ENCODE measurements at regions not wholly inside any gene's neighbourhood (a gene's known extent, or its start where the extent isn't known, plus 50 kb on each side); places are given as distances from the start of the nearest gene placed in this dataset.
A peak's percentile ranks its signal among the peaks of the same experiment; 100 is the strongest.

DNA sequence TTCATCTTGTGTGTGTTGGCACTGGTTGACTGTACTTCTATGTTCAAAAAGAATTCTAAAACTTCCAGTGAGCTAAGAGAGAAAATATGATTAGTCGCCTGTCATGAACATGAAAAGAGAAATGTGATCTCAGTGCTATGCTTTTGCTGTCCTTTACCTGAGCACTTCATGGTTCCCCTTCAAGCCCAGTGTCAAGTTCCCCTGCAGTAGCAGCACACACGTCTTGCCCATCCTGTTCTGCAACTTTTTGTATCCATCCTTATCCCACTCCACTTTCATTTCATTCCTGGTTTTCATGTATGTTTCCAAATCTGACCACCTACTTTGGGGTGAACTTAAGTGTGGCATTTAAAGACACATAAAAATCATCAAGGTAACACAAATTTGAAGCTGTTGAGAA lies 848.0 kb upstream of the USP15 start:
- Histone ChIP-seq H3K27ac (ENCODE audit: poor library complexity, severe bottlenecking) (no peak overlapping the region), H3K4me3 (ENCODE audit: severe bottlenecking) (no peak overlapping the region), H3K27me3 (ENCODE audit: insufficient read depth, poor library complexity, severe bottlenecking) (no peaks in the 10 kb centered on the region), H3K4me1 (ENCODE audit: insufficient read depth, poor library complexity, severe bottlenecking) (peaks cover 4% of the 10 kb centered on the region), H3K36me3 (ENCODE audit: low read depth) (no peaks in the 10 kb centered on the region), H3K9me3 (ENCODE audit: severe bottlenecking) (no peaks in the 10 kb centered on the region)
- no peak for ATAC-seq (ENCODE audit: low read depth)
- DNase-seq (ENCODE audit: low spot score): no peak
- TF ChIP-seq, protein P1, sequence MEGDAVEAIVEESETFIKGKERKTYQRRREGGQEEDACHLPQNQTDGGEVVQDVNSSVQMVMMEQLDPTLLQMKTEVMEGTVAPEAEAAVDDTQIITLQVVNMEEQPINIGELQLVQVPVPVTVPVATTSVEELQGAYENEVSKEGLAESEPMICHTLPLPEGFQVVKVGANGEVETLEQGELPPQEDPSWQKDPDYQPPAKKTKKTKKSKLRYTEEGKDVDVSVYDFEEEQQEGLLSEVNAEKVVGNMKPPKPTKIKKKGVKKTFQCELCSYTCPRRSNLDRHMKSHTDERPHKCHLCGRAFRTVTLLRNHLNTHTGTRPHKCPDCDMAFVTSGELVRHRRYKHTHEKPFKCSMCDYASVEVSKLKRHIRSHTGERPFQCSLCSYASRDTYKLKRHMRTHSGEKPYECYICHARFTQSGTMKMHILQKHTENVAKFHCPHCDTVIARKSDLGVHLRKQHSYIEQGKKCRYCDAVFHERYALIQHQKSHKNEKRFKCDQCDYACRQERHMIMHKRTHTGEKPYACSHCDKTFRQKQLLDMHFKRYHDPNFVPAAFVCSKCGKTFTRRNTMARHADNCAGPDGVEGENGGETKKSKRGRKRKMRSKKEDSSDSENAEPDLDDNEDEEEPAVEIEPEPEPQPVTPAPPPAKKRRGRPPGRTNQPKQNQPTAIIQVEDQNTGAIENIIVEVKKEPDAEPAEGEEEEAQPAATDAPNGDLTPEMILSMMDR (IDR thresholded peaks at IDR 0.05; ENCODE audit: poor library complexity, severe bottlenecking): no peak

DNA sequence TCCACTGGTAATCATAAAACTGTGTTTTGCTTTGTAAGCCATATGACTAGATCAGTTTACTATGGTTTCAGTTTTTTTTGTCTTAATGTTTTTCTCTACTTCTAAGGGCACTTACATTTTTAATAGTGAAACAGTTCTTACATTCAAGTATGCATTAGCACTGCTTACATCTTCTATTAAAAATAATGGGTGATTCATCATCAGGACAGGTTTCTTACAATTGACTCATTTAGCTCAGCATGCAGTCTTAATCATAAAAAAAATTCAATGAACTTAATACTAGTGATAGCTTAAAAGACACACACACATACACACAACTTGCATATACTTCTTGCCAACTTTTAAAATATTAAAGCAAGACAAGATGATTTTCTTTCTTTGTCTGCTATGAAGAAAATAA lies 845.7 kb upstream of the USP15 start:
- TF ChIP-seq, protein P1 (IDR thresholded peaks at IDR 0.05; ENCODE audit: poor library complexity, severe bottlenecking): no peak
- no peaks in the 10 kb centered on the region for H3K9me3 ChIP-seq (ENCODE audit: severe bottlenecking)

DNA sequence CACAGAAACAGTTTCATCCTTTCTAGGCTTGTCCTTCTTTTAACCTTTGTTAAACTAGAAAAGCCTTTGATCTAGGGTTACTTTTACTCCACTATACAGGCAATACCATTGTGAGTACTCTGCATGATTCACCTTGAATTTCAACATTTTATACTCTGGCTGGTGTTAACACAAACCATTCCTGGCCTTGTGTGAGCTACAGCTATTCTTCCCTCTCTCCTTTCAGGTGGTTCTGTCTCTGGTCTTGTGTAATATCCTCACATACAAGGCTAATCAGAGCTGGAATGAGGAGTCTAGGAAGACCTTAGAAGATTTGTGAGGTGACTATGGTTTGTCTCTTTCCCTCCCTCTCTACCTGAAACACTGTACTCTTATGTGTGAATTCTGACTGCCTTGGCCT lies 837.4 kb upstream of the USP15 start:
- Histone ChIP-seq H3K9me3 (ENCODE audit: severe bottlenecking) (no peaks in the 10 kb centered on the region), H3K36me3 (ENCODE audit: low read depth) (no peaks in the 10 kb centered on the region), H3K27ac (ENCODE audit: poor library complexity, severe bottlenecking) (no peak overlapping the region), H3K4me1 (ENCODE audit: insufficient read depth, poor library complexity, severe bottlenecking) (no peaks in the 10 kb centered on the region), H3K27me3 (ENCODE audit: insufficient read depth, poor library complexity, severe bottlenecking) (no peaks in the 10 kb centered on the region), H3K4me3 (ENCODE audit: severe bottlenecking) (no peak overlapping the region)
- TF ChIP-seq, protein P1 (IDR thresholded peaks at IDR 0.05; ENCODE audit: poor library complexity, severe bottlenecking): no peak
- peak; percentile 50; the same call in 2 of the 3 replicates for ATAC-seq (ENCODE audit: low read depth)
- DNase-seq (ENCODE audit: low spot score): no peak

More for the DNA sequence above, 845.7 kb upstream of the USP15 start:
- H3K27me3 ChIP-seq (ENCODE audit: insufficient read depth, poor library complexity, severe bottlenecking): no peaks in the 10 kb centered on the region
- no peaks in the 10 kb centered on the region for H3K36me3 ChIP-seq (ENCODE audit: low read depth)
- DNase-seq (ENCODE audit: low spot score): no peak
- H3K27ac ChIP-seq (ENCODE audit: poor library complexity, severe bottlenecking): no peak overlapping the region
- ATAC-seq (ENCODE audit: low read depth): no peak
- H3K4me3 ChIP-seq (ENCODE audit: severe bottlenecking): no peak overlapping the region
- peaks cover 4% of the 10 kb centered on the region for H3K4me1 ChIP-seq (ENCODE audit: insufficient read depth, poor library complexity, severe bottlenecking)

DNA sequence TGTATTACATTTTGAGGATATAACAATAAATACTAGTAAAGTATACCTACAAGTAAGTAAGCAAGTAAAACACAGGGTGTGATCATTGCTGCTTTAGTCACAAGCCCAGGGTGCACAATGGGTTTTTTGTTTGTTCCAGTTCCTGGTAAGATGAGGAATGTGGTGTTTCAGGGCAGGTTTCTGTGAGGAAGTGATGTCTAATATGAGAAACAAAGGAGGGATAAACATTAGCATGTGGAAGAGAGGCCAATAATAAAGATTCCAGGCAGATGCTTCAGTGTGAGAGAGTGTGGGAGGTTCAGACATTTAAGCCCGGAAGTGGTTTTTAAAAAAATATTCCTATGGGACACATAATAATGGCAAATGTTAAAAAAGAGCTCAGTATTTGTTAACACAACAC lies 808.1 kb upstream of the USP15 start:
- TF ChIP-seq, protein P1 (IDR thresholded peaks at IDR 0.05; ENCODE audit: poor library complexity, severe bottlenecking): no peak
- peaks cover 8% of the 10 kb centered on the region for H3K4me1 ChIP-seq (ENCODE audit: insufficient read depth, poor library complexity, severe bottlenecking)

DNA sequence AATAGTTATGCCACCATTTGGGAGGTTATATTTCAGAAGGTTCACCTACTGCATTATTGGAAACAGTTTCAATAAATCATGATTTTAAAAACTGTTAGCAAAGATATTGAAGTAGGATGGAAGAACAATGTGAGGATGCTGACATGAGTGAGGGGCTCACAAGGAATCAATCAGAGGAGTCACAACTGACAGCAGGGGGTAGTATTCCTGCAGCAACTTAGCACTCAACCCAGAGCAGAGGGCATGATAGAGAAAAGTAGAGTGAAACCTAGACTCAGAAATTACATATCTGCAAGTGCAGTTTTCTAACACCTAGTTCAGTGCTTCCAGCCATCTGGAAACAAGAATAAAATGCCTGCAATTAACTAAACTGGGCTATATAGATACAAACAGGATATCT lies 772.5 kb upstream of the USP15 start:
- H3K4me3 ChIP-seq (ENCODE audit: severe bottlenecking): no peak overlapping the region
- no peaks in the 10 kb centered on the region for H3K4me1 ChIP-seq (ENCODE audit: insufficient read depth, poor library complexity, severe bottlenecking)
- ATAC-seq (ENCODE audit: low read depth) (no peak), DNase-seq (ENCODE audit: low spot score) (no peak)
- H3K9me3 ChIP-seq (ENCODE audit: severe bottlenecking): no peaks in the 10 kb centered on the region
- H3K27me3 ChIP-seq (ENCODE audit: insufficient read depth, poor library complexity, severe bottlenecking): no peaks in the 10 kb centered on the region
- no peak overlapping the region for H3K27ac ChIP-seq (ENCODE audit: poor library complexity, severe bottlenecking)
- TF ChIP-seq, protein P1 (IDR thresholded peaks at IDR 0.05; ENCODE audit: poor library complexity, severe bottlenecking): no peak
- H3K36me3 ChIP-seq (ENCODE audit: low read depth): no peaks in the 10 kb centered on the region

More for the DNA sequence above, 808.1 kb upstream of the USP15 start:
- Histone ChIP-seq H3K27me3 (ENCODE audit: insufficient read depth, poor library complexity, severe bottlenecking) (no peaks in the 10 kb centered on the region), H3K9me3 (ENCODE audit: severe bottlenecking) (no peaks in the 10 kb centered on the region), H3K27ac (ENCODE audit: poor library complexity, severe bottlenecking) (peak overlapping the region; percentile 18), H3K4me3 (ENCODE audit: severe bottlenecking) (no peak overlapping the region), H3K36me3 (ENCODE audit: low read depth) (no peaks in the 10 kb centered on the region)
- ATAC-seq (ENCODE audit: low read depth): peak; percentile 88
- DNase-seq (ENCODE audit: low spot score): no peak

Data from RWPE2 (cell line).